ENCODE measurements at regions not wholly inside any gene's neighbourhood (a gene's known extent, or its start where the extent isn't known, plus 50 kb on each side); places are given as distances from the start of the nearest gene placed in this dataset.
"Not testable (repeated sequence)": the region's sequence is repeated elsewhere in the genome, so short reads cannot be mapped to it uniquely, and the experiment has no call there.

- Histone ChIP-seq H3K4me3 (ENCODE audit: low read depth, low read length) (no peak overlapping the region), H3K27ac (ENCODE audit: insufficient read depth, low read length, poor library complexity, severe bottlenecking) (no peak overlapping the region), H3K9me3 (ENCODE audit: control insufficient read depth in 2 of 2, low read length in 2 of 2) (no peaks in the 10 kb centered on the region), H3K27me3 (ENCODE audit: control insufficient read depth, insufficient read depth, low read length) (no peaks in the 10 kb centered on the region), H3K36me3 (ENCODE audit: control insufficient read depth, insufficient read depth, low read length) (no peaks in the 10 kb centered on the region), H3K4me1 (ENCODE audit: control insufficient read depth, insufficient read depth, low read length, poor library complexity, severe bottlenecking) (no peaks in the 10 kb centered on the region)
- no peaks in the 10 kb centered on the region for H3K4me1 Mint-ChIP-seq
- no peak overlapping the region for H3K4me3 Mint-ChIP-seq
- ATAC-seq (ENCODE audit: low read depth in 2 of 2) = no peak
- H3K36me3 Mint-ChIP-seq = no peaks in the 10 kb centered on the region
- peaks cover 0 to 4% (median 1%) of the 10 kb centered on the region in 7 donors for H3K9me3 Mint-ChIP-seq
- H3K27ac Mint-ChIP-seq = no peak overlapping the region
- DNase-seq = no peak
- H3K27me3 Mint-ChIP-seq = no peaks in the 10 kb centered on the region
Measured at GRCh38 chr13:73306688-73307087, 247.9 kb downstream of the KLF5 start.

DNA sequence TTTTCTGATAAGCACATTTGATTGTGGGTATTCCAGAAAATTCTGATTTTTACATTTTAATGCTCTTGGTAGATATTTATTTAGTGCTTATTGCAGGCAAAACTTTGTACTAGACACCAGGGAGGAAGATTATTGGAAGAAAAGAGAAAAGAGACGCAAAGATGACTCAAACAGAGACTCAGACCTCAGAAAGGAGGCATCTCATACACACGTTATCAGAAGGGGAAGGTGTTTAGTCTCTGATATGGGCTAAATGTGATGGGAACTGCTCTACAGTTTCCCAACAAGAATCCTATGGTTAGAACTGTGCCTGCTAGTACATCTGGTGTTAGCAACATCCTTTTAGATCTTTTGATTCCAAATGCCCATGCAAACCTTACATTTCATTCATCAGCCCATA is 245.6 kb downstream of the KLF5 start:
- H3K36me3 ChIP-seq (ENCODE audit: control insufficient read depth, insufficient read depth, low read length) = no peaks in the 10 kb centered on the region
- Mint-ChIP-seq H3K9me3 (peaks cover 0 to 2% (median 0%) of the 10 kb centered on the region in 7 donors), H3K4me1 (no peaks in the 10 kb centered on the region), H3K27ac (no peak overlapping the region), H3K36me3 (no peaks in the 10 kb centered on the region), H3K27me3 (no peaks in the 10 kb centered on the region), H3K4me3 (no peak overlapping the region)
- H3K9me3 ChIP-seq (ENCODE audit: control insufficient read depth in 2 of 2, low read length in 2 of 2) = no peaks in the 10 kb centered on the region
- H3K4me1 ChIP-seq (ENCODE audit: control insufficient read depth, insufficient read depth, low read length, poor library complexity, severe bottlenecking) = no peaks in the 10 kb centered on the region
- no peak overlapping the region for H3K4me3 ChIP-seq (ENCODE audit: low read depth, low read length)
- ATAC-seq (ENCODE audit: low read depth in 2 of 2) (no peak), DNase-seq (no peak)
- H3K27ac ChIP-seq (ENCODE audit: insufficient read depth, low read length, poor library complexity, severe bottlenecking) = no peak overlapping the region
- no peaks in the 10 kb centered on the region for H3K27me3 ChIP-seq (ENCODE audit: control insufficient read depth, insufficient read depth, low read length)

DNA sequence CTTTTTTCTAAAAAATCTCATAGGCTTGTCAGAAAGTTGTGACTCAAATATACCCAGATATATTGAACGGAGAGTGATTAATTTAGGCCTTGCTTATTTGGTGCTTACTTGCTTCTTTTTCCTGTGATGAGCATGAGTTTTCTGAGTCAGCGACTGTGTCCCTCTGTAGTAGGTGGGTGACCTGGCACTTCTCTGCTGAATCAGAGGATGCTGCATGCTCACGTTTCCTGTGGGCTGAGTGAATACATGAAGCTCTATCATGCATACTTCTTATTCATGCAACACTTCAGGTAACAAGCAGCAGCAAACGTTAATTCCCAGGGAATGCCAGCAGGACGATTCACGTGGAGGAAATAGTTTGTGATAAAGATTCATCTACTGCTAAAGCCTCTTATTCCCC is 245.0 kb downstream of the KLF5 start:
- no peak overlapping the region for H3K4me3 Mint-ChIP-seq
- no peaks in the 10 kb centered on the region for H3K4me1 Mint-ChIP-seq
- Histone ChIP-seq H3K36me3 (ENCODE audit: control insufficient read depth, insufficient read depth, low read length) (no peaks in the 10 kb centered on the region), H3K4me3 (ENCODE audit: low read depth, low read length) (no peak overlapping the region), H3K9me3 (ENCODE audit: control insufficient read depth in 2 of 2, low read length in 2 of 2) (no peaks in the 10 kb centered on the region), H3K4me1 (ENCODE audit: control insufficient read depth, insufficient read depth, low read length, poor library complexity, severe bottlenecking) (no peaks in the 10 kb centered on the region), H3K27me3 (ENCODE audit: control insufficient read depth, insufficient read depth, low read length) (no peaks in the 10 kb centered on the region), H3K27ac (ENCODE audit: insufficient read depth, low read length, poor library complexity, severe bottlenecking) (no peak overlapping the region)
- peaks cover 0 to 2% (median 0%) of the 10 kb centered on the region in 7 donors for H3K9me3 Mint-ChIP-seq
- peak in 1 of 3 donors; percentile 19 for DNase-seq
- no peaks in the 10 kb centered on the region for H3K36me3 Mint-ChIP-seq
- ATAC-seq (ENCODE audit: low read depth in 2 of 2) = no peak
- H3K27ac Mint-ChIP-seq = no peak overlapping the region
- H3K27me3 Mint-ChIP-seq = no peaks in the 10 kb centered on the region

GRCh38 chr13:73301622-73302021 is 242.8 kb downstream of the KLF5 start:
- H3K36me3 Mint-ChIP-seq = not testable (repeated sequence)

GRCh38 chr13:73300718-73301425 is 242.1 kb downstream of the KLF5 start:
- H3K27me3 ChIP-seq (ENCODE audit: control insufficient read depth, insufficient read depth, low read length) = no peaks in the 10 kb centered on the region
- no peaks in the 10 kb centered on the region for H3K36me3 ChIP-seq (ENCODE audit: control insufficient read depth, insufficient read depth, low read length)
- Mint-ChIP-seq H3K4me3 (no peak overlapping the region), H3K27ac (no peak overlapping the region), H3K36me3 (no peaks in the 10 kb centered on the region), H3K27me3 (no peaks in the 10 kb centered on the region), H3K4me1 (no peaks in the 10 kb centered on the region), H3K9me3 (no peaks in the 10 kb centered on the region)
- no peaks in the 10 kb centered on the region for H3K4me1 ChIP-seq (ENCODE audit: control insufficient read depth, insufficient read depth, low read length, poor library complexity, severe bottlenecking)
- H3K27ac ChIP-seq (ENCODE audit: insufficient read depth, low read length, poor library complexity, severe bottlenecking) = no peak overlapping the region
- DNase-seq (no peak), ATAC-seq (ENCODE audit: low read depth in 2 of 2) (no peak)
- no peak overlapping the region for H3K4me3 ChIP-seq (ENCODE audit: low read depth, low read length)
- no peaks in the 10 kb centered on the region for H3K9me3 ChIP-seq (ENCODE audit: control insufficient read depth in 2 of 2, low read length in 2 of 2)

More at GRCh38 chr13:73301622-73302021, 242.8 kb downstream of the KLF5 start:
- not testable (repeated sequence) for H3K4me3 Mint-ChIP-seq; H3K27ac Mint-ChIP-seq; ATAC-seq (ENCODE audit: low read depth in 2 of 2); H3K4me1 Mint-ChIP-seq; H3K4me3 ChIP-seq (ENCODE audit: low read depth, low read length); H3K27me3 ChIP-seq (ENCODE audit: control insufficient read depth, insufficient read depth, low read length); H3K27ac ChIP-seq (ENCODE audit: insufficient read depth, low read length, poor library complexity, severe bottlenecking); H3K36me3 ChIP-seq (ENCODE audit: control insufficient read depth, insufficient read depth, low read length); H3K9me3 Mint-ChIP-seq; H3K4me1 ChIP-seq (ENCODE audit: control insufficient read depth, insufficient read depth, low read length, poor library complexity, severe bottlenecking); DNase-seq; H3K9me3 ChIP-seq (ENCODE audit: control insufficient read depth in 2 of 2, low read length in 2 of 2); H3K27me3 Mint-ChIP-seq

DNA sequence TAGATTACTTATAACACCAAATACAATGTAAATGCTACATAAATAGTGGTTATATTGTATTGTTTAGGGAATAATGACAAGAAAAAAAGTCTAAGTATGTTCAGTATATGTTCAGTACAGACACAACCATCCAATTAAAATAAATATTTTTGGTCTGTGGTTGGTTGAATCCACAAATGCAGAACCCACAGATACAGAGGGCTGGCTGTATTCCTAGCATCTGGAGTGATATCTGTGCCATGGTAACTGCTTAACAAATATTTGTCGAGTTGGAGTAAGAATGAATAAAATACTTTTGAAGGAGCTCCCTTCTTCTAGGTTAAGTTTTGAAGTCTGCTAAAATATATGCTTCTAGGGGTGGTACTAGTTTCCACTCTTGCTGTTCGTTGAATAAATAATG is 241.0 kb downstream of the KLF5 start:
- H3K4me3 ChIP-seq (ENCODE audit: low read depth, low read length) = no peak overlapping the region
- no peaks in the 10 kb centered on the region for H3K27me3 ChIP-seq (ENCODE audit: control insufficient read depth, insufficient read depth, low read length)
- no peaks in the 10 kb centered on the region for H3K4me1 Mint-ChIP-seq
- no peak overlapping the region for H3K27ac Mint-ChIP-seq
- no peaks in the 10 kb centered on the region for H3K36me3 ChIP-seq (ENCODE audit: control insufficient read depth, insufficient read depth, low read length)
- H3K4me3 Mint-ChIP-seq = no peak overlapping the region
- no peak for DNase-seq
- no peaks in the 10 kb centered on the region for H3K9me3 ChIP-seq (ENCODE audit: control insufficient read depth in 2 of 2, low read length in 2 of 2)
- no peaks in the 10 kb centered on the region for H3K27me3 Mint-ChIP-seq
- H3K4me1 ChIP-seq (ENCODE audit: control insufficient read depth, insufficient read depth, low read length, poor library complexity, severe bottlenecking) = no peaks in the 10 kb centered on the region
- no peak for ATAC-seq (ENCODE audit: low read depth in 2 of 2)
- H3K9me3 Mint-ChIP-seq = no peaks in the 10 kb centered on the region
- no peaks in the 10 kb centered on the region for H3K36me3 Mint-ChIP-seq
- no peak overlapping the region for H3K27ac ChIP-seq (ENCODE audit: insufficient read depth, low read length, poor library complexity, severe bottlenecking)

DNA sequence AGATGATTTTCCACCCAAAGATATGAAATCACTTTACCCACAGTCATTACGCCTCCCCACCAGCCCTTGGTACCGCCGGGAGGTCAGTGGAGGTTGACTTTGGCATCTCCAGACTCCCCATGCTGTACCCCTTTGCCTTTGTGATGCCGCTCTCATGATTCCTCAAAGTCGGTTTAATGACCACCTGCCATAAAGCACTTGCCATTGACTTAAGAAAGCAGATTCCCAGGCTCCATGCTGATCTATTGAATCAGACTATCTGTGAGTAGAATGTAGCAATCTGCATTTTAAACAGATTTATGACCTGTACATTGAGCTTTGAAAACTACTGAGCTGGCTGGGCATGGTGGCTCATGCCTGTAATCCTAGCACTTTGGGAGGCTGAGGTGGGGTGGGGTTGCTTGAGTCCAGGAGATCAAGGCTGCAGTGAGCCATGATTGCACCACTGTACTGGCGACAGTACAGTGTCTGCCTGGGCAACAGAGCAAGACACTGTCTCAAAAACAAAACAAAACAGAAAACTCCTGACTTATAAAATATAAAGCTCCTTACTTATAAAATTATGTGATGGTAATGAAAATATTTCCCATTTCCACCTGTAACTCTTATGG is 235.2 kb downstream of the KLF5 start:
- H3K4me3 ChIP-seq (ENCODE audit: low read depth, low read length) = no peak overlapping the region
- H3K9me3 ChIP-seq (ENCODE audit: control insufficient read depth in 2 of 2, low read length in 2 of 2) = no peaks in the 10 kb centered on the region
- no peaks in the 10 kb centered on the region for H3K27me3 ChIP-seq (ENCODE audit: control insufficient read depth, insufficient read depth, low read length)
- peaks cover 0 to 2% (median 0%) of the 10 kb centered on the region in 7 donors for H3K9me3 Mint-ChIP-seq
- ATAC-seq (ENCODE audit: low read depth in 2 of 2) (no peak), DNase-seq (no peak)
- no peak overlapping the region for H3K27ac ChIP-seq (ENCODE audit: insufficient read depth, low read length, poor library complexity, severe bottlenecking)
- no peaks in the 10 kb centered on the region for H3K27me3 Mint-ChIP-seq
- H3K36me3 ChIP-seq (ENCODE audit: control insufficient read depth, insufficient read depth, low read length) = no peaks in the 10 kb centered on the region
- no peak overlapping the region for H3K4me3 Mint-ChIP-seq
- H3K27ac Mint-ChIP-seq = no peak overlapping the region
- H3K4me1 Mint-ChIP-seq = no peaks in the 10 kb centered on the region
- no peaks in the 10 kb centered on the region for H3K36me3 Mint-ChIP-seq
- no peaks in the 10 kb centered on the region for H3K4me1 ChIP-seq (ENCODE audit: control insufficient read depth, insufficient read depth, low read length, poor library complexity, severe bottlenecking)

DNA sequence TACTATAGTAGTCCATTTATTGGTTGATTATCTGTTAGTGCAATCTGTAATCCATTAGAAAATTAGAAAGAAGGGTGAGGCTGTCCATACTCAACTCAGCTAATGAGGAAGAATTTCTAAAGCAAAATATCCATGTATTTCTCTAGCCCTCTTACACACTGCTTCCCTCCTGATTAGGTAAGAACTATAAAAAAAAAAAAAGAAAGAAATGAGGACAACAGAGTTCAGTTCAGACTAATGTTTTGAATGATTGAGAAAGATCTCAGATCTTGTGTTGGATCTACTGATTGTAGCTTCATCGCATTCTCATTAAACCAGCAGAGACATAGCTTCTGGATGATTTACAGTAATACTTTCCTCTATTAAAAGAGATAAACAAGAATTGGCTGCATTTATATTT is 233.3 kb downstream of the KLF5 start:
- Mint-ChIP-seq H3K27me3 (no peaks in the 10 kb centered on the region), H3K36me3 (no peaks in the 10 kb centered on the region), H3K27ac (no peak overlapping the region), H3K4me3 (no peak overlapping the region), H3K4me1 (no peaks in the 10 kb centered on the region), H3K9me3 (peaks cover 0 to 2% (median 0%) of the 10 kb centered on the region in 7 donors)
- no peak for ATAC-seq (ENCODE audit: low read depth in 2 of 2)
- Histone ChIP-seq H3K27ac (ENCODE audit: insufficient read depth, low read length, poor library complexity, severe bottlenecking) (no peak overlapping the region), H3K27me3 (ENCODE audit: control insufficient read depth, insufficient read depth, low read length) (no peaks in the 10 kb centered on the region), H3K36me3 (ENCODE audit: control insufficient read depth, insufficient read depth, low read length) (no peaks in the 10 kb centered on the region), H3K4me3 (ENCODE audit: low read depth, low read length) (no peak overlapping the region), H3K9me3 (ENCODE audit: control insufficient read depth in 2 of 2, low read length in 2 of 2) (no peaks in the 10 kb centered on the region), H3K4me1 (ENCODE audit: control insufficient read depth, insufficient read depth, low read length, poor library complexity, severe bottlenecking) (no peaks in the 10 kb centered on the region)
- no peak for DNase-seq

All from CD4-positive, CD25-positive, alpha-beta regulatory T cell (primary cell).